Fibroblast of lung (primary cell): ENCODE measurements at regions not wholly inside any gene's neighbourhood (a gene's known extent, or its start where the extent isn't known, plus 50 kb on each side); places are given as distances from the start of the nearest gene placed in this dataset.
"Not testable (repeated sequence)": the region's sequence is repeated elsewhere in the genome, so short reads cannot be mapped to it uniquely, and the experiment has no call there.

ENCODE experiments used
- EZH2 ChIP-seq: IDR thresholded peaks from 2 replicates; pipeline ENCODE4 v1.5.1; 2012; ENCODE audit warnings: low read length, control low read depth, mild to moderate bottlenecking; ENCODE audit errors: missing control alignments
- TF ChIP-seq, protein P1 (sequence below), 2 donors: IDR thresholded peaks in 1 of 2; conservative IDR thresholded peaks in 1 of 2; 1 replicate in 1 of 2; 2 replicates in 1 of 2; pipeline ENCODE4 v1.5.1; 2011 to 2012; ENCODE audit warnings: low read length in 2 of 2, control low read depth in 1 of 2, inconsistent platforms in 1 of 2, low read depth in 1 of 2, mild to moderate bottlenecking in 1 of 2

DNA sequence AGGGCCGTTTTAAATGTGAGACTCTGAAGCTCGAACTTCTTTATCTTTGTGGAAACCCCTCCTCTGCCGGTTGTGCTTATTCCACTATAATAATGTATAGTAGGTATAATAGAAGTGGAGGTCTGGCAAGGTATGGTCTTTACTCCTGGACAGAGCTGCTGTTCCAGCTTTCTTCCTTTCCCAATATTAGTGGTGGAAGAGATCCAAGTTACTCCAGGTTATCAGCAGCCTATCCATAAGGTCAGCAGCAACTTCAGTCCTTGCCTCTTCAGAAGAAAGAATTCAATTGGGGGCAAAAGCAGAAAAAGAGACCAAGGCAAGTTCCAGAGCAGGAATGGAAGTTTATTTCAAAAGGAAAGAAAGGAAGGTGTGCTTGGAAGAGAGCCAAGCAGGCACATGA, 69.3 kb upstream of the TRIM77 start:
- TF ChIP-seq, protein P1, sequence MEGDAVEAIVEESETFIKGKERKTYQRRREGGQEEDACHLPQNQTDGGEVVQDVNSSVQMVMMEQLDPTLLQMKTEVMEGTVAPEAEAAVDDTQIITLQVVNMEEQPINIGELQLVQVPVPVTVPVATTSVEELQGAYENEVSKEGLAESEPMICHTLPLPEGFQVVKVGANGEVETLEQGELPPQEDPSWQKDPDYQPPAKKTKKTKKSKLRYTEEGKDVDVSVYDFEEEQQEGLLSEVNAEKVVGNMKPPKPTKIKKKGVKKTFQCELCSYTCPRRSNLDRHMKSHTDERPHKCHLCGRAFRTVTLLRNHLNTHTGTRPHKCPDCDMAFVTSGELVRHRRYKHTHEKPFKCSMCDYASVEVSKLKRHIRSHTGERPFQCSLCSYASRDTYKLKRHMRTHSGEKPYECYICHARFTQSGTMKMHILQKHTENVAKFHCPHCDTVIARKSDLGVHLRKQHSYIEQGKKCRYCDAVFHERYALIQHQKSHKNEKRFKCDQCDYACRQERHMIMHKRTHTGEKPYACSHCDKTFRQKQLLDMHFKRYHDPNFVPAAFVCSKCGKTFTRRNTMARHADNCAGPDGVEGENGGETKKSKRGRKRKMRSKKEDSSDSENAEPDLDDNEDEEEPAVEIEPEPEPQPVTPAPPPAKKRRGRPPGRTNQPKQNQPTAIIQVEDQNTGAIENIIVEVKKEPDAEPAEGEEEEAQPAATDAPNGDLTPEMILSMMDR (conservative IDR thresholded peaks at IDR 0.05 in 1 of 2, IDR thresholded peaks at IDR 0.05 in 1 of 2; ENCODE audit: low read depth in 1 of 2, low read length in 2 of 2): not testable (repeated sequence)
- not testable (repeated sequence) for TF ChIP-seq EZH2
